ENCODE measurements at regions not wholly inside any gene's neighbourhood (a gene's known extent, or its start where the extent isn't known, plus 50 kb on each side); places are given as distances from the start of the nearest gene placed in this dataset.

DNA sequence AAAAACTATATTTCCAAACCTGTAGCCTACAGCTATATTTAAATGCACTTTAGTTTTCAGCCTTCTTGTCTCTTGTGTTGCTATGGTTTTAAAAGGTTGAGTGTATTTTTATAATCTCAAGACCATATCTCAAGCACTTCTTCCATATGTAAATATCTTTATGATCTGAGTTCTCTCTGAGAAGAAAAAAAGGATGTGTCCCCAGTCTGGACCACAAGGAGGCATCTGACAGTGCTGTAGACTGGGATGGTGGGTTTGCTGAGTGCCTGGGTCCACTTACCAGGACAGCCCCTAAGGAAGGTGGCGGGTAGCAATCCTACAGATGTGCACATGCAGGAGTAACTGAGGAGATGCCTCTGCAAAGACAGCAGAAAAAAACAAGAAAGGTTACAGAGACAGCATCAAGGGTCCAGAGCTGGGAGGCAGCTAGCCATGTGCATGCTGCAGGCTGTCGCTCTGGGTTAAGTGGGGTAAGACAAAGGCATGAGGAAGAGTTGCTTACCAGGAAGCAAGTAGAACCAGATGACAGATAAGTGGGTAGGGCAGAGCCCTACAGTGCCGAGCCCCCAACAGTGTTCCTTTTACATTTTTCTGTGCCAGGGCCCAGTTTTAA, 70.6 kb upstream of the SNRK start:
- H3K27me3 ChIP-seq (ENCODE audit: low read depth), result no peaks in the 10 kb centered on the region
- H3K4me1 ChIP-seq, result no peaks in the 10 kb centered on the region
- no peak for DNase-seq (ENCODE audit: low spot score in 2 of 2)
- no peaks in the 10 kb centered on the region for H3K9me3 ChIP-seq
- in situ Hi-C loops (cut with MboI; ENCODE audit: low sequenced_read_pairs), result no loop called here
- no peaks in the 10 kb centered on the region for H3K36me3 ChIP-seq (replicated peaks)
- no peak overlapping the region for H3K4me3 ChIP-seq

DNA sequence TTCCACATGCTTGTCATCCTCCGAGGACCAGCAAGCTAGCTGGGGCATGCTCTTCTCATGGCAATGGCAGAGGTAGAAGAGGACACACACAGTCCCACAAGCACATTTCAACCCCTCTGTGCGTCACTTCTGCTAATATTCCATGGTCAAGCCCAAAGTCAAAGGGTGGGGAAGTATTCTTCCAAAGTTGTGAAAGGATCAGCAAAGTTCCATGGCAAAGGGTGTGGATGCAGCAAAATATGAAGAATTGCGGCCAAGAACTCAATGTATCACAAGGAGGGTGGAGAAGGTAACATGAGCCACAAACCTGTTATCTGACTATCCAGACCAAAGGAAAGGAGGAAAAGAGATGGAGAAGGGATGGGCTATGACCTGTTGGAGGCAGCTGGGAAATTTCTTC, 71.2 kb upstream of the SNRK start:
- in situ Hi-C loops (cut with MboI; ENCODE audit: low sequenced_read_pairs), result no loop called here
- no peaks in the 10 kb centered on the region for H3K36me3 ChIP-seq (replicated peaks)
- H3K9me3 ChIP-seq, result no peaks in the 10 kb centered on the region
- H3K4me3 ChIP-seq, result no peak overlapping the region
- H3K4me1 ChIP-seq, result no peaks in the 10 kb centered on the region
- no peak for DNase-seq (ENCODE audit: low spot score in 2 of 2)
- no peaks in the 10 kb centered on the region for H3K27me3 ChIP-seq (ENCODE audit: low read depth)

DNA sequence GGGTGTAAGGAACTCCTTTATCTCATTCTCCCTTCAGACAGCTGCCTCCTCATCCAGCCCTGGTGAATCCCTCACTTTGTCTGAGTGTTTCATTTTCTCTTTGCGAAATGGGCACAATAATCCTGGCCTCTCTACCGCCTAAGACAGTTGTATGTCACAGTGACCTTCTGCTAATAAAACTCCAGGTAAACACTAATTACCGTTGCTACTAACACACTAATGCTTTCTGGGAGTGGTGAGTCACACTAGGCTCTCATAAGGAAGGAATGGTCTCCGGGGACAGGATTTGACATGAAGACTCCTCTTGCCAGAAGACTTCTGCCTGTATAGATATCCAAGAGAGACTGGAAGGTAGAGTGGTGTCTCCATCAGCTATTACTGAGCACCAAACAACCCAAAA, 71.7 kb upstream of the SNRK start:
- no peaks in the 10 kb centered on the region for H3K27me3 ChIP-seq (ENCODE audit: low read depth)
- H3K36me3 ChIP-seq (replicated peaks), result no peaks in the 10 kb centered on the region
- H3K4me1 ChIP-seq, result no peaks in the 10 kb centered on the region
- in situ Hi-C loops (cut with MboI; ENCODE audit: low sequenced_read_pairs), result no loop called here
- no peak overlapping the region for H3K4me3 ChIP-seq
- DNase-seq (ENCODE audit: low spot score in 2 of 2), result no peak
- no peaks in the 10 kb centered on the region for H3K9me3 ChIP-seq

DNA sequence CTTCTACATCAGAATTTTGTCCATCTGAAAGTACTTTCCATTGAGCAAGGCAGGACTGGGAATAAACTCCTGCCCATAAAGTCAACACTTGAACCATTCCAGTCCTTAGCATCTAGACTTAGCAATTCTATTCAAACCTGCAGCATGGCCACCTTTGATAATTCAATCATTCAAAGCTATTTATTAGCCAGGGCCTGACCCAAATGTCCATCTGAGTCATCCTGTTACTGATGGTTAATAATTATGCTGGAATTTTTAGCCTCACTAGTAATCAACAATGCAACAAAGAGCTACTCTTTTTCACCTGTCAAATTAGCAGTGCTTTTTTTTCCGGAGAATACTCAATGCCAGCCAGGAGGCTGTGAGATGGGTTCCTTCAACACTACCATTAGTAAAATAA, 72.7 kb upstream of the SNRK start:
- DNase-seq (ENCODE audit: low spot score in 2 of 2), result no peak
- Histone ChIP-seq H3K4me3 (no peak overlapping the region), H3K4me1 (no peaks in the 10 kb centered on the region), H3K27me3 (ENCODE audit: low read depth) (no peaks in the 10 kb centered on the region), H3K36me3 (replicated peaks) (no peaks in the 10 kb centered on the region), H3K9me3 (no peaks in the 10 kb centered on the region)
- in situ Hi-C loops (cut with MboI; ENCODE audit: low sequenced_read_pairs), result no loop called here

DNA sequence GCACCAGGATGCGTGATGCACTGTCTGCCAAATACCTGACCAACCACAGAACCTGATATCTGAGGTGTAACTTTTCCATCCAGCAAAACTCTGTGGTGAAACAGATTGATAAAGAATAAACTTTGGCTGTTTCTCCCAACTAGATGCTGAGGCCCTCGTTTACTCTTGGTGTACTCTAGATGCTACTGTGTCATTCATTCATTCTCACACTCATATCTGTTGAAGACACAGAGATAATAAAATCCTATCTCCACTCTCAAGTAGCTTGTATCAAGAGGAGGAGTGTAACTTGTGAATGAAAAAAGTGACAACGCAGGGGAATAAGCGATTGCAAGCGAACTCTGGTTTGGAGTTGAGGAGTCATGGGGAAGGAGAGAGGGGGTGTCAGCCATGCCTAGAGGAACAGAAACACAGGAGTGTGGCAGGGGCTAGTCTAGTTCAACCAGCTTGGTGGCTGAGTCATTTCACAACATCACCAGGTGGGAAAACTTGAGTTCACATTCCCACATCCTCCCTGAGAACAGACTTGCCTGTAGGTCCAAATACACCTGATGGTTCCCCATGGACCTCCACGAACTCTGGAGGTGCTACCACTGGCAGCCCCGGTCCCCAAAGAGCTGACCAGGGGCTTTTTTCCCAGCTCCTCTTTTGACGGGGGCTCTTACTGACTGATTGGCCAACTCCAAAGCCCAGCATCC, 73.3 kb upstream of the SNRK start:
- Histone ChIP-seq H3K4me1 (no peaks in the 10 kb centered on the region), H3K27me3 (ENCODE audit: low read depth) (no peaks in the 10 kb centered on the region), H3K4me3 (no peak overlapping the region), H3K9me3 (no peaks in the 10 kb centered on the region), H3K36me3 (replicated peaks) (no peaks in the 10 kb centered on the region)
- in situ Hi-C loops (cut with MboI; ENCODE audit: low sequenced_read_pairs), result no loop called here
- DNase-seq (ENCODE audit: low spot score in 2 of 2), result no peak

DNA sequence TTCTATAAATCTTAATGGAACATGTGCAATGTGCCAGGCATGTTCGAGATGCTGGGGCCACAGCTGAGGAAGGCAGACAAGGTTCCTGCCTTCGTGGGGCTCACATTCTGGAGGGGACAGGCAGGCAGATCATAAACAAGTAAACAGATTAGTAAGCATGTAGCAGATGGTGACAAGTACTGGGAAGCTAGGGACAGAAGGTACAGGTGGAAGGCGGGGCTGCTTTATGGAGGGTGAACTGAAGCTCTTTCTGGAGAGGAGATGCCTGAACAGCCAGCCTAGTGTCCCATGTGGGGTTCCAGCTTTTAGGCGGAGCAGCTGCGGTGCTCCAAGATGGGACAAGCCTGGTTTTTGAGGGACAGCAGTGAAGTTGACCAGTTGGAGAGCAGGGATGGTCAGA, 74.7 kb upstream of the SNRK start:
- DNase-seq (ENCODE audit: low spot score in 2 of 2), result no peak
- in situ Hi-C loops (cut with MboI; ENCODE audit: low sequenced_read_pairs), result no loop called here
- Histone ChIP-seq H3K27me3 (ENCODE audit: low read depth) (no peaks in the 10 kb centered on the region), H3K4me1 (no peaks in the 10 kb centered on the region), H3K36me3 (replicated peaks) (no peaks in the 10 kb centered on the region), H3K9me3 (no peaks in the 10 kb centered on the region), H3K4me3 (no peak overlapping the region)

DNA sequence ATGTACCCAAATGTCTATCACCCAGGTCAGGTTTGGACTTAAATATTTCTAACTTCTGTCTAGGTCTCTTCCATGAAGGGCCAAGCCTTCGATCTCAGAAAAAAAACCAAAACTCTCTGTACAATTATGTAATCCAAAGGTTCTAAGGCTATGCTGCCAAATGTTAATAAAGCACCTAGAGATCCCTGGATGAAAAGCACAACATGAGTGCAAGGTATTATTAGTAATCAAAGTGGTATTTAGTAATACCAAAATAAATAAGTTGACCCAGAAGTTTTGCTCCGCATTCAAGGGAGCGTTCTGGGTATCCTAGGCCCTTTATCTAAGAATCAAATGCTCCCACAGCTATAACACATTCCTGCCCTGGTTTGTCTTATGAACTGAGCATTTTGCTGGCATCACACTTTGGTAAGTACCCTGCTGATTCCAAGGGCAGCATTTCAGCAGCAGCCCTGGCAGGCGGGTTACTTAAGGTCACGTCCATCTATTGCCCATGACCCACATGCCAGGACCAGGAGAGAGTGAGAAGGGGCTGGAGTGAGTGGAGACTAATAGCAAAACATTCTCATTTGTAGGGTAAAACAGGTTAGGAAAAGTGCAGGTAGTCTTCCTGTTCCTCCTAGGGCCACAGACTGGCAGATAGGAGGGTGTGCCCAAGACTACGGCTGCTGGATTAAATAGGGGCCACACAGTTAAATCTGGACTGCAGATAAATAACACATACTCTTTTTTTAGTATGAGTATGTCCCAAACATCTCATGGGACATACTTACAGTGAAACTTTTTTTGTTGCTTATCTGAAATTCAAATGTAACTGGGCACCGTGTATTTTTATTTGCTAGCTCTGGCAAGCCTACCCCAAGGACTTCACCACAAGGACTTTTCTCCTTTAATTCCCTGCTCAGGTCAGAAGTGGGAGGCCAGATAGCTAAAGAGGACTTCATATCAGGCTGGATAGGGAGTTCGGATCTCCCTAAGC, 76.0 kb upstream of the SNRK start:
- no peaks in the 10 kb centered on the region for H3K9me3 ChIP-seq
- H3K4me1 ChIP-seq, result no peaks in the 10 kb centered on the region
- DNase-seq (ENCODE audit: low spot score in 2 of 2), result no peak
- no peaks in the 10 kb centered on the region for H3K27me3 ChIP-seq (ENCODE audit: low read depth)
- H3K36me3 ChIP-seq (replicated peaks), result no peaks in the 10 kb centered on the region
- no peak overlapping the region for H3K4me3 ChIP-seq
- in situ Hi-C loops (cut with MboI; ENCODE audit: low sequenced_read_pairs), result no loop called here

DNA sequence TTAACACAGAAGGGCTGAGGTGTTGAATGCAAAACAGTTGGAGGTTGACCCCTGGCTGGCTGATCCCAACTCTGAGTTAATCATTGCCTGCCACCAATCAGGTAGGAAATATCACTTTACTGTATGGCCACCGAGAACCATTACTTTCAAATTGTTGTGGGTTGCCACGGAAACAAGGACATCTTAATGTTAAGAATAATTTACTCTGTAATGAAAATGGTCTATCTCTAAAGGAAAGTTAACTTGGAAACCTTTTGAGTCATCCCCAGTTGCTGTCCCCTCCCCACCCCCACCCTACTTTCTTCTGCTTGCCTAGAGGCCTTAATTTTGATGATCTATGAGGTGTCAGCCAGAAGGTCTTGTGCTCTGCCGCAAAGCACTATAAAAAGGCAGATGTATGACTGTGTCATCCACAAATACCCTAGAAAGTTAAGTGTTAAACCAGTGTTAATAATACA, 78.7 kb upstream of the SNRK start:
- in situ Hi-C loops (cut with MboI; ENCODE audit: low sequenced_read_pairs), result no loop called here
- Histone ChIP-seq H3K36me3 (replicated peaks) (no peaks in the 10 kb centered on the region), H3K9me3 (no peaks in the 10 kb centered on the region), H3K27me3 (ENCODE audit: low read depth) (no peaks in the 10 kb centered on the region), H3K4me3 (no peak overlapping the region), H3K4me1 (no peaks in the 10 kb centered on the region)
- no peak for DNase-seq (ENCODE audit: low spot score in 2 of 2)

DNA sequence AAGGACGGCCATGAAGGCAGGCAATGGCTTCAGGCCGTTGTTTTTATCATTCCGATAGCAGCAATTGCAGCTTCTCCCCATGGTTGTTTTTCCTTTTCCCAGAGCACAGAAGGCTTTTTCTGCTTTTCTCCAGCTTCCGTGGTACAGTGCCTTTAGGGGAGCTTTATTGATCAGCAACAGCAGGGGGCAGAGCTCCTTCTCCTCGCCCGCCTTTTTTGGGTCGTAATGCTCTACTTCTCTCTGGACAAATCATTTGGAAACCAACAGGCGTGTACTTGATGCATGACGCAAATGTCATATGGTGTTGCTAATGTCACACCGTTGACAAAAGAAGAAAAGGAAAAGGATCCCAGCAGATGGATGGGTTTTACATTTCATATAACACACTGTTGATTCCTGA, 79.7 kb upstream of the SNRK start:
- Histone ChIP-seq H3K9me3 (no peaks in the 10 kb centered on the region), H3K4me1 (no peaks in the 10 kb centered on the region), H3K4me3 (no peak overlapping the region), H3K27me3 (ENCODE audit: low read depth) (no peaks in the 10 kb centered on the region), H3K36me3 (replicated peaks) (no peaks in the 10 kb centered on the region)
- peak in 1 of 2 experiments; percentile 14 for DNase-seq (ENCODE audit: low spot score in 2 of 2)
- in situ Hi-C loops (cut with MboI; ENCODE audit: low sequenced_read_pairs), result no loop called here

DNA sequence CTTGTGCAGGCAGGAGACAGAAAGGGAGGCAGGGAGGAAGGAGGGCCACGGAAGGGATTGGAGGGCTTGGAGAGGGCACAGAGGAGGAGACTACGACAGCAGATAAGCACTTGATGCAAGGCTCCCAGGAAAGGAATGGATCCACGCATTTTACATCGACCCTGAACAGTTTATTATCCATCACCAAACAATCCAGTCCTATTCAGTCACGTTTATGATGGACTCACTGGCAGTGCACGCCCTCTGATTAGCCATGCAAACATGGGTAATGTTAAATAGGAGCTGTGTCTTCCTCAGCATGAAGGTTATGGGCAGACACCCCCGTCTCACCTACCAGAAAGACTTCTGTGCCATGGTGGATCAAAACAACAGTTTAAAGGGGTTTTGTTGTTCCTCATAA, 80.2 kb upstream of the SNRK start:
- Histone ChIP-seq H3K36me3 (replicated peaks) (no peaks in the 10 kb centered on the region), H3K9me3 (no peaks in the 10 kb centered on the region), H3K4me3 (no peak overlapping the region), H3K4me1 (no peaks in the 10 kb centered on the region), H3K27me3 (ENCODE audit: low read depth) (no peaks in the 10 kb centered on the region)
- no peak for DNase-seq (ENCODE audit: low spot score in 2 of 2)
- in situ Hi-C loops (cut with MboI; ENCODE audit: low sequenced_read_pairs), result no loop called here

DNA sequence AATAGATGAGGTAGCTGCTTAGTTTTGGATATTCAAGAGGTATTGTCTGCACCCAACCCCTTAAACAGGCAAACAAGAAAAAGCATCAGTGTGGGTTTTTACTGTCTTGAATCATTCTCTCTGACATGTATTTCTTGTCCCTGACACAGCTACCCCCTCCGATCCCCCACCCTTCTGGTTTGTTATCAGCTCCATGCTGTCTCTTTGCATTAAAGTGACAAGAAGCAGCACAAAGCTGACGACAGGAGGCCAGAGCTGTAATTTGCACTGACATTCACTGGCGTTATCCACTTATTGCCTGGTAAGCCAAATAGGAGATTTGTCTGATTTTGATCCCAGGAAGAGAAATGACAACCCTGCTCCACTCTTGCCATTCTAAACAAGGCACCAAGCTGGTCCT, 83.3 kb upstream of the SNRK start:
- DNase-seq (ENCODE audit: low spot score in 2 of 2), result no peak
- H3K4me1 ChIP-seq, result no peaks in the 10 kb centered on the region
- H3K27me3 ChIP-seq (ENCODE audit: low read depth), result no peaks in the 10 kb centered on the region
- in situ Hi-C loops (cut with MboI; ENCODE audit: low sequenced_read_pairs), result no loop called here
- no peak overlapping the region for H3K4me3 ChIP-seq
- H3K36me3 ChIP-seq (replicated peaks), result no peaks in the 10 kb centered on the region
- H3K9me3 ChIP-seq, result no peaks in the 10 kb centered on the region

DNA sequence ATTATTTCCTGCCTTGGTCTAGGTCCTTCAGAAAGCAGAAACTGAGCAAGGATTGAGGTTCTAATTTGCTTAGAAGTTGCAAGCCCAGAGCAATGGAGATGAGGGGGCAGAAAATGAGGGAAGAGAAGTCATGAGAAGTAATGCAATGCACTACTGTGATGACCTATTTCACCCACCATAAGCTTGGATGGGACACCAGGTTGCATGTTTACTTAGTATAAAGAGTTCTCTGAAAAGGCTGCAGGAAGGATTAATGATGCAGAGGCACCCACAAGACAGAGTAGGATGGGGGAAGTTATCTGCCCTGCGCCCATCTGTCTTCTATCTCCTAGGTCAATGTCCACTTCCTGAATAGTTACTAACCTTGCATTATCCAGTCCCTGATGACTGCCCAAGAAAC, 84.8 kb upstream of the SNRK start:
- Histone ChIP-seq H3K27me3 (ENCODE audit: low read depth) (no peaks in the 10 kb centered on the region), H3K36me3 (replicated peaks) (no peaks in the 10 kb centered on the region), H3K4me3 (no peak overlapping the region), H3K4me1 (no peaks in the 10 kb centered on the region), H3K9me3 (no peaks in the 10 kb centered on the region)
- in situ Hi-C loops (cut with MboI; ENCODE audit: low sequenced_read_pairs), result no loop called here
- DNase-seq (ENCODE audit: low spot score in 2 of 2), result no peak

DNA sequence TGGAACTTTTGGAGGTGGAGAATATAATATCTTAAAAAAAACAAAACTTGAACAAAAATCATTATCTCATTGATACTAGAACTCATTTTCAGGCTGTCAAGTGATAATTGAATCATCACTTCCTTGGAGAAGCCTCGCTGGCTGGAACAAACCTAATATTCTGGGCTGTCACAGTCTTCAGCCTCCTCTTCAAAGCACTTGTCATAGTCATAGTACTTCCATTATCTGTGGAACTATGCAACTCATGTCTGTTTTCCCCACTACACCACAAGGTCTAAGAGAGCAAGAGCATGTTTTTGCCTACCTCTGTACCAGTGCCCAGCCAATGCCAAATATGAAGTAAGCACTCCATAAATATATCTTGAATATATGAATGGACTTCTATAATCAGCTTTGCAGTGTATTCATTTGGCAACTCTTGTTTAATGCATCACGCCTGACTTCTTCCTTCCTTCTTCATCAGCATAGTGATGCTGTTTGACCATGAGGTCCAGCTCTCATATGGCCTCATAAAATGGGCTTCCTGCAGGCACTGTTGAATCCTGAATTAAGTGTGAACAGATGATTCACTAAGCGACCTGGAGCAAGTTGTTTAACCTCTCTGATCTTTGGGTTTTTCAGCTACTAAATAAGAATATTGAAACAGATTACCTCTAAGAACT, 86.6 kb upstream of the SNRK start:
- no peak overlapping the region for H3K4me3 ChIP-seq
- no peaks in the 10 kb centered on the region for H3K27me3 ChIP-seq (ENCODE audit: low read depth)
- no peaks in the 10 kb centered on the region for H3K36me3 ChIP-seq (replicated peaks)
- no peaks in the 10 kb centered on the region for H3K4me1 ChIP-seq
- DNase-seq (ENCODE audit: low spot score in 2 of 2), result no peak
- H3K9me3 ChIP-seq, result no peaks in the 10 kb centered on the region
- in situ Hi-C loops (cut with MboI; ENCODE audit: low sequenced_read_pairs), result no loop called here

All from HAP-1 (cell line).